IPS-NIHi7 (cell line): ENCODE measurements at regions not wholly inside any gene's neighbourhood (a gene's known extent, or its start where the extent isn't known, plus 50 kb on each side); places are given as distances from the start of the nearest gene placed in this dataset.
"Not testable (repeated sequence)": the region's sequence is repeated elsewhere in the genome, so short reads cannot be mapped to it uniquely, and the experiment has no call there.

ENCODE experiments used
- DNase-seq: peaks from one replicate; pipeline ENCODE4 v3.0.0; 2012; ENCODE audit warnings: mixed read lengths; ENCODE audit errors: extremely low spot score

DNA sequence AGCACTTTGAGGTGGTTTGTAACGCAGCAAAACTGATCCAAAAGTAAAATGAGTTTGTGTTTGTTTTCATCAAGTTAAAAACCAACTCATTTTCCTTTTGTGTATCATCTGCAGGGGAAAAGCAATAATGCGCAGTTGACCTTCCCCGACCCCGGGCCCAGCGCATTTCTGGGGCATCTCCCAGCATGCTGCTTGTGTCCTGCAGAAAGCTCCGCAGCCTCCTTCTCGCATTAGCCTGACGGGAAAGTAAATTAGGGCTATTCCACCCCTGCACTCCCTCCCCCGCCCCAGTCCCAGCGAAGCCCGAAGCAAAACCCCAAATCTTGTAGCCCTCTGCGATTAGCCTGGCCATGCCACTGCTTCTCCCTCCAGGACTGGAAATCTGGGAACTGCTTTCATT lies 82.0 kb upstream of the PPM1B start:
- DNase-seq = peak; percentile 32

DNA sequence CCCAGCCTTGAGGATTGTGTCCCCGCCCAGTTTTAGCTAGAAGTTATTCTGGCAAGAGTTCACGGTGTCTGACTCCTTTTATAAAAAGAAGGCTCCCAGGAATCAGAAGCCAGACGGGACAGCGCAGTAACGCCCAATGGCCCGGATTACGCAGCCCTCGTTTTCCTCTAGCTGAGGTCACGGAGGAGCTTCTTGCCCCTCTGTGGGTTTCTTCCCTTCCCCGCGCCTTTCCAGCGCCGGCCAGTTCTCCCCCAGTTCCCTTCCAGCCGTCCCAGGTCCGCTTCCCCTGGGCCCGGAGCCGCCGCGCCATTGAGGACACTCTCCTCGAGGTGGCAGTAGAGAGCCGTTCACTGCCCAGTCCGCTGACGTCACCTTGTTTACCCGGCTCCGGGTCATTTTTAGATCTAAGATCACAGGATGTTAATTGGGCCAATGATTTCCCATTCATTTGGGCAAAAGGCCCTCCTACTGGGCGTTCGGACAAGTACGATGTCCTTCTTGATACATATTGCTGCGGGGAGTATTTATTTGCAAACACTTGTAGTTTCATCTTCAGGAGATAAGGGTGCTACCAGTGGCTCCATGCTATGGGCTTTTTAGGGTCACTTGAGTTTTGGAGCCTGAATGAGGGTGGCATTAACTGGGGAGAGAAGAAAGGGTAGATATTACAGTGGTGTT lies 81.5 kb upstream of the PPM1B start:
- DNase-seq = peak; percentile 93

DNA sequence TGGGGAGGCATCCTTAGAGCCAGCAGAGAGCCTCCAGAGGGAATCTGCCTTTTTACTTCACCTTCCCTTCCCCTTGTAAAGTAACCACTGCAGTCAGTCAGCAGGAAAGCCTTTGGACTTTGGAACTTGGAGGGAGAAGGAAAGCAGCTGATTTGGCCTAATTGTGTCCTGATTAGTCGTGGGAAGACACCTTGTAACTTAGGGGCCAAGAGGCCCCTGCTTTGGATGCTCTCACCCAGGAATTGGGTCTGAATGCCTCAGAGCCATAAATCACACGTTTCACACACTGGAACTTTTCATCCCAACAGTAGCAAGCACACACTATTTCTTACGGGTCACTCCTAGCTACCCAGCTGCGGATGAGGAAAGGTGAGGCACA lies 81.0 kb upstream of the PPM1B start:
- no peak for DNase-seq

DNA sequence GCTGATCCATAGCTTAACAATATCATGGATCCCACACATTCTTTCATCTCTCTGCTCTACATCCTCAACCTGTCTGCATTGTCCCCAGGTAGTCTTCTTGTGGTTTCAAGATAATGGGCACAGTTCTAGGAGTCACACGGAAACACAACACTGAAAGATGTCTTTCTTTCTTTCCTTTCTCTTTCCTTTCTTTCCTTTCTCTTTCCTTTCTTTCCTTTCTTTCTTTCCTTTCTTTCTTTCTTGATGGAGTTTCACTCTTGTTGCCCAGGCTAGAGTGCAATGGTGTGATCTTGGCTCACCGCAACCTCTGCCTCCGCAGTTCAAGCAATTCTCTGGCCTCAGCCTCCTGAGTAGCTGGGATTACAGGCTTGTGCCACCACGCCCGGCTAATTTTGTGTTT lies 76.2 kb upstream of the PPM1B start:
- DNase-seq = not testable (repeated sequence)

DNA sequence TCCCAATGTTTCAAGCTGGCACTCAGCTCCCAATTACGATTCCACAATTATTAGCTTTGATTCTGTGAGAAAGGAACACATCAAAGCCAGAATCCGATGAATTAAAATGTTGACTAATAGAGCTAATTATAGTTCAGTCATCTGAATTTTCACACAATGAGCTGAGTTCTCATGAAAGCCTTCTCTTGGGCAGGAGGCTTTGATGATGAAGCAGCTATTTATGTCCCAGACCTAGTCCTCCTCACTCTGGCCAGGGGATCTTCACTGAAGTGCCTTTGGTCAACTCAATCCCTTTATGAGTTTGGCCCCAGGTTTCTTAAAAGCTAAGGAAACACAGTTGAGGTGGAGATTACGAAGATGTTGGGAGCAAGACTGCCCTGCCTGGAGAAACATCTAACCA lies 74.7 kb upstream of the PPM1B start:
- DNase-seq = no peak

DNA sequence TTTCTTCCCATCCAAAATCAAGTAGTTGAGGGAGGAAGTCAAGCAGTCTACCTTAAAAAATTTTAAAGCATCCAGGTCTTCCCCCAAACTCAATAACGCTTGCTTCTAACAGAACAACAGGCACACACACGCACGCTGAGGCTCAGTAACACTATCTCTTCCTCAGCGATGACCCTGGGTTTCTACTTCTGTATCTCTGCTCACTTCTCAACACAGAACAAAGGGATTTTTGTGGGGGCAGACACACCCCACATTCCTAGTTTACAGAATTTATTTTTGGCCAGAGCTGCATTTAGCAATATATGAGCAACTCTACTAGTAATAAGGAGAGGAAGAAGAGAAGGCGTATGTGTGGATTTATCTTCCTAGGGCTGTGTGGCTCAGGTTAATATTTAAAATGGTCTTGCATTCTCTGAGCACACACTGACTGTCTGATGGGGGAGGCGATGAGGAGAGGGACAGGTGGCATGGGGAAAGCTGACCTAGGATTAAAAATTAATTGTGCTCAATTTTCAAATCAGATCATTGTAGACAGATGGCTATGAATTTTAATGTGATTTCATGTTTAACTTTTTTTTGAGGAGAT lies 71.3 kb upstream of the PPM1B start:
- no peak for DNase-seq

DNA sequence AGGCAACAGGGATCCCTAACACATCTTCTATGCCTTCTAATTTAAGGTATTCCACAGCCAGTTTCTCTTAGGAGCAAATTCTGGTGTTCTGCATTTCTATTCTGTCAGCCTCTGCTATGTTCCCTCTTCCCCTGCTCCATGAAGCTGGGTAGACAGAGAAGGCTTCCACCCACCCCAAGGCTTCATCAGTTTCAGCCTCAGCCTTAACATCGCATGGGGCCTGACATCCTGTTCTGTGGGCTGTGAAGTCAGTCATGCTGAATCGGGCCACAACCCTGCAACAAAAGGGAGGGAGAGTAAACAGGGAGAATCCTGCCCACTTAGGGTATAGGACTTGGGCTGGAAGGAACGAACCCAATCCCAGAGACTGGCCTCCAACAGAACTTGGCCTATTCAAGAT lies 70.6 kb upstream of the PPM1B start:
- no peak for DNase-seq

DNA sequence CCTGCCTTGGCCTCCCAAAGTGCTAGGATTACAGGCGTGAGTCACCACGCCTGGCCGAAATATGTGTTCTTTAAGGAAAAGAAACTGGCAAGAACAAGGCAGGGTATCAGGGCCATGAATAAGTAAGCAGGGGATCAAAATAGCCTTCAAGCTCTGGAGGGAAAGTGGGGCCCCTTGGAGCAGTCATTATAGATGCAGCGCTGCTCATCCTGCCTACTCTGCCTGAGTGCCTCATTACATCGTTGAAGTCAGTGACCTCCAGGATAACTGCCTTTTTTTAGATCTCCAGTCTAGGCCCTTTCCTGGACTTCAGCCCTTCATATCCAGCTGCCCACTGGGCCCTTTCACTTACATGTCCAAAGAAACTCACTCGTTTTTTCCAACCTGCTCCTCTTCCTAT lies 69.8 kb upstream of the PPM1B start:
- DNase-seq = no peak

DNA sequence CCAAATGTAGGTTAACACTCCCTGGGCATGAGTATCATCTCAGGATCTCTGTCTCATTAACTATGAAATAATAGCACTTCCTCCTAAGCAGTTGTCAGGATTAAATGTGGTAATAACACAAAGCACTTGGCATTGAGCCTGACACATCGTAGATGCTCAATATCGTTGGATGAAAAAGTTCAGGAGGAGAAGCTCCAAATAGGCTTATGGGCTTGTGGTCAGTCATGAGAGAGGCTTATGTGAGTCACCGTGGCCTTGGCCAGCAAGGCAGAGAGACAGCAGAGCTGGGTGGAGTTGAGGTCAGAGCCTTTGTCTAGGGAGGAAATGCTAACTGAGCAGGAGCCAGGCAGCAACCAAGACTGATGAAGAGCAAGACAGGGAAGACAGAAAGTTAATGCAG lies 68.3 kb upstream of the PPM1B start:
- DNase-seq = no peak

DNA sequence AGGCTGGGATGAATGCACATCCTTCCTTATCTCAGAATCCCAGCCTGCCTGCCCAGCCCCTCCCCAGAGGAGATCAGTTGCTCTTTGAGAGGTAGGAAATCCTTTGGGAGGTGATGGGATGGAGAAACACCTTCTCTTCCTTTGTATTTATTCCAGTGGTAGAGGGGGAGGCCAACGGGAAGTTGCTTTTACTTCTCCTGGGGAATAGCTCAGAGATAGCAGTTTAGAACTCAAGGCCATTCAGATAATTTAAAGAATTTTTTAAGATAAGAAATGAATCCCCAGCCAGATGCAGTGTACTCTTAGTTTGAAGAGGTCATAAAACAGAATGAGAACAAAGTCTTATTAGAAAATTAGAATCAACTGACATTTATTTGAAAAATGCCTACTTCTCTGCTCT lies 67.4 kb upstream of the PPM1B start:
- DNase-seq = no peak

DNA sequence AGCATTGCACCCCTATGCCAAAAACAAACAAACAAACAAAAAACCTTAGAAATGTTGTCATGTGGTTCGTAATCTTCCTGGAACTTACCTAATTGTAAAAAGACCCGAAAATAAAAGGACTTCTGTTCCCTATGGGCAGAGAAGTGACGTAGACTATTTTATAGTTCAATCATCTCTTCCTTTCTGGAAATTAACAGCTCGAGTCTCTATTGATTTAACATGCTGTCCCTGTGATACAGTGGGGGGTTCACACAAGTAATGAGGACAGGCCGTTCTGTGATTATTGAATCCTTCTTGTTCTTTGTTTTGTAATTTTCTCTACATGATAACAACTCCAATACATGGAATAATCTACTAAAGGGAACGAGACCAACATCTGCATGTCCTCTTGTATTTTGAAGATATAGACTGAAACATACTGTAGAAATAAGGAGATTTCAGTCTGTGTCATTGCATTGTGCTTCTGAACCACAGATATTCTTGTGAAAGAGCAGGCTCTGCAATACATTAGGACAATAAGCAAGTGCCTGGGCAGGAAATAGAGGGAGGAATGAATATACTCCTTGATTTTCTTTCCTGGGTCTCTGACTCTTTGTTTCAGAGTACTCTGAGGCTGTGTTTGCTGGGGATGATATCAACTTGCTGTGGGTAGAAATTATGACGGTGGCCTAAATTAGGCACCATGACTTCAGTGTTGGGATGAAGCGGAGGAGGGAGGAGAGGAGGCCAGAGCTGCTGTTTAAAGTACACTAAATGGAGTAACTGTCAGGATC lies 65.7 kb upstream of the PPM1B start:
- no peak for DNase-seq

DNA sequence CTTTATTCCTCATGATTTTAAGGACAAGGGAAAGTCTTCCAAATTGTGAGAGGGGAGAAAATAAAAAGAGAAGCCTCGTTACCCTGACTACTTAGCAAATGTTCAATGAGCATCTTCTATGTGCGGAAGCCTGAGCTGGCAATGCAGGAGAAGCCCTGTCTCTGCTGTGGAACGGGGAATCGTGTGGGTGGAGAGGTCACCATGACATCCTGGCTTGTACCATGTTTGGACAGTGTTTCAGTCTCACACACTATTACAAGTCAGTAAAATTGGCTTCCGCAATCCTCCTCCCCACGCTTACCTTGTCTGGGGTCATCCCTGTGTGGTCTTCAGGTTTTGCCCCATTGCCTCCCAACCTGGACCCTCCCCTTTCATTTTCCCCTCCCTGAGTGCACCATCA lies 65.0 kb upstream of the PPM1B start:
- no peak for DNase-seq

DNA sequence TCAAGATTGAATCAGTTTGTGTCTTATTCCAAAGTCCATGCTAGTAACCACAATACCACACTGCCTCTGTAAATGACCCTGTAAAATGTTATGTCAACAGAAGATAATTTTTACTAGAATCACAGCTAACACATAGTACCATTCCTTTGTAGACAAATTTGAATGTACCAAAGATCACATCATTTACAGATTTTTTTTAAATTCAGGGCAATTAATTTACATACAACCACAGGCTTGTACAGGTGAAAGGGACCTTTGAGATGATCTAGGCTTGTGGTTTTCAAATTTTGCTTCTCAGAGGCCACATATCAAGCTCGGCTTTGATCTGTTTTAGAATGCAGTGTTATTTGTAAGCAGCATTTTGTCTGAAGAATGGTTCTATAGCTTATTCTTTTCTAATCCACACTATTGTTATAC lies 63.8 kb upstream of the PPM1B start:
- no peak for DNase-seq

DNA sequence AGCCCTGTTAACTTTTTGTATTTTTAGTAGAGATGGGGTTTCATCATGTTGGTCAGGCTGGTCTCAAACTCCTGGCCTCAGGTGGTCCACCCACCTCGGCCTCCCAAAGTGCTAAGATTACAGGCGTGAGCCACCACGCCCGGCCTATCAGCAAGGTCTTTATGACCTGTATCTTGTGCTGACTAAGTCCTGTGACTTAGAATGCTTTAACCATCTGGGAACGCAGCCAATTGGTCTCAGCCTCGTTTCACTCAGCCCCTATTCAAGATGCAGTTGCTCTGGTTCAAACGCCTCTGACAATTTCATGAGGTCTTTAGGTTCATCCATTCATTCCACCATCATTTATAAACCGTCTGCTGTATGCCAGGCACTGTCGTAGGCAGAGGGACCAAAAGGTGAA lies 62.2 kb upstream of the PPM1B start:
- DNase-seq = not testable (repeated sequence)

DNA sequence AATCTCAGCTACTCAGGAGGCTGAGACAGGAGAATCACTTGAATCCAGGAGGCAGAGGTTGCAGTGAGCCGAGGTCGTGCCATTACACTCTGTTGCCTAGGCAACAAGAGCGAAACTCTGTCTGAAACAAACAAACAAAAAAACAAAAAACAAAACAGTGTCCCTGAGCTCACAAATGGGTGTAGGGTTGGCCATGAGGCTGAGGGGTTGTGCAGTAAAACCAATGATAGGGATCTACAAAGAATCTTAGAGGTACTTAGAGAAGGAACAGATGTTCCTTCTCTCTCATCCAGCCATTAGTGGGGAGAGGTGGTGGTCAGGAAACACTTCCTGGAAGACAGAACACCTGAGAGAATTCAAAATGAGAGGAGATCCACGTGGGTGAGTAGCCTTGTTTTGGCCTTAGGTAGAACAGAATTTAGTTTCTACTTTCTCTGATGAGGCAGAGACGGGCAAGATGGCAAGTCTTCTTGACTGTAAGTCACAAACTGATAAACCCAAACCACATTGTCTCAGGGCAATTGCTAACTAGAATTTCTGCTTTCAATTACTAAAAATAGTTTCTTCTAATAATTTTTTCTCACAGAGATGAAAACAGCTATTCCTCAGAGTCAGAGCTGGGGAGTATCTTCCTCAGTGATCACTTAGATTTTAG lies 61.5 kb upstream of the PPM1B start:
- no peak for DNase-seq

DNA sequence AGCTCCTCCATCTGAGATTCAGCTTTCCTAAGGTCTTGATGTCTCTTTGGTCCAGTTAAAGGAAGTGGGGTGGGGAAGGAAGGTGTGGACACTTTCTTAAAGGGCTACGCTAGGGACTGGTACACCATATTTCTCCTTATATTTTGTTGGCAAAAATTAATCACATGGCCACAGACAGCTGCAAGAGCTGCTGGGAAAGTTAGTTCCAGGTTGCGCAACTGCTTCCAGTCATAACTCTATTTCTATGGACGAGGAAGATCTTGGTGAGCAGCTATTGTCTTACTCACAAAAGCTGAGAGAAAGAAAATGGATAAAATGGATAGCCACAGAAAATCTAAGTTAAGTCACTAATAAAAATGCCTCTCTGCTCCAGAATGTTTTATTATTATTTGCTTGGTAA lies 60.7 kb upstream of the PPM1B start:
- DNase-seq = no peak

DNA sequence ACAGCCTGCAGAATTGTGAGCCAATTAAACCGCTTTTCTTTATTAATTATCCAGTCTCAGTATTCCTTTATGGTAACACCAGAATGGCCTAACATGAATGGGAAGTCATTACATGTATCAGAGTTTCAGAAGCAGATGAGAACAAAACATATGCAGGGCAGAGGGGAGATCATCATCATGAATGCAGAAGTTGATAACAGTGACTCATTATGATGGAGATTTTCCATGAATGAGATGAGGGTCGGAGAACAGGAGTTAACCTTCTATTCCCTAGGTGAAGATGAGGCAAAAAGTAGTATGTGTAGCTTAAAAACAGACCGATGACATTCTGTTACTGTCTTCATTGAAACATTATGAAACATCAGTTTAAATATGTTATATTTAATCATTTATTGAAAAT lies 59.5 kb upstream of the PPM1B start:
- no peak for DNase-seq

DNA sequence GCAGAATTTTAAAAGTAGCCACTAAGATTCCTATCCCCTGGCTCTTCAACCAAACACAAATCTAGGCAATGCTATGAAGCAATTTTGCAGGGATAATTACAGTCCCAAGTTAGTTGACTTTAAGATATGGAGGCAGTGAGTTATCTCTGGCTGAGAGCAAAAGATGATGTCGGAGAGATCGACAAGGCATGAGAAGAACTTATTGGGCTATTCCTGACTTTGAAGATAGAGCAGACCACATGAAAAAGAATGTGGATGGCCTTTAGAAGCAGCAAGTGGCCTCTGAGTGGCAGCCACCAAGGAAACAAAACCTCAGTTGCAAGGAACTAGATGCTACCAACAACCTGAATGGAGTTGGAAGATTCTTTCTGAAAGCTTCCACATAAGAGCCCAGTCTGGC lies 58.2 kb upstream of the PPM1B start:
- no peak for DNase-seq

DNA sequence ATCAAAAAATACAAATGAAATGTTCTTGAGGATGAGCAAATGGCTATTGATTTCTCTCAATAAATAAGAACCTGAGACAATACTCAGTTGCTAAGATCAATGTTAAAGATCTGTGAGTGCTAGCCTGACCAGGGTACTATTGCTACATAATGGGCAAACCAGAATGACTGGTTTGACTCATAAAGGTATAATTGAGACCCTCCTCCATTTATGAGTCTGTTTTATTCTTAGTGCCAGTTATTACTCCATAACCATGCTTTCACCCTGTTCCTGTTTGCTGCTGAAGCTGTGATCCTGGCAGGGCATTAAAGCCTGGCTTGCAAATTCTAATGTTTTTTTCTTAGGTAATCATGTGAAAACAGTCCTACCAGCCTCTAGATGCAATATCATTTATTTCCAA lies 56.6 kb upstream of the PPM1B start:
- no peak for DNase-seq

DNA sequence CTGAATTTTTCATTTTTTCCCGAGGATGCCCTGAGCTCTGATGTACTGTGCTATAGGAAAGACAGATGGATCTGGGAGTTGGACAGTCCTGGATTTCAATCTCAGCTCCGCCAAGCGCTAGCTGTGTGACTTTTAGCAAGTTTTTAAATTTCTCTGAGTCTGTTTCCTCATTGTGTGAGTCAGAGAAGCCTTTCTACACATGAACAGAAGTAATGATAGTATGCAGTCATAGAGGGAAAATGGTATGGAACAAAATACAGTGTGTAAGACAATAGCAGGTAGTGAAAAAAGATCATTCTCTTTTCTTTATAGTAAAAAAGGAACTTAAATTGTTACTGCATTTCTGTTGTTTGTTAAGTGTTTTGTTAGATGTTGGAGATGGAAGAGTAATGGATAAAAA lies 52.4 kb upstream of the PPM1B start:
- no peak for DNase-seq

DNA sequence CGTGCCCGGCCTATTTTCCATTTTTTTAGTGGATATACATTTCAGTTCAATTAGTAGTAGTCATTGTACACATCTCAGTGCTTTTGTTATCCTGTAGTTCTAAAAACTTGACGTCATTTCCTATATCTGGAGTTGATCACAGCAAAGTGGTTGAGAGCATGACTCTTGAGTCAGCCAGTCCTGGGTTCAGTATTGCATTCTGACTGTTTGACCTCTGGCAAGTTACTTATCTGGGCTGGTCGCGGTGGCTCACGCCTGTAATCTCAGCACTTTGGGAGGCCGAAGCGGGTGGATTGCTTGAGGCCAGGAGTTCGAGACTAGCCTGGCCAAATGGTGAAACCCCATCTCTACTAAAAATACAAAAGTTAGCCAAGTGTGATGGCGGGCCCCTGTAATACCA lies 50.4 kb upstream of the PPM1B start:
- no peak for DNase-seq
